ENCODE measurements at regions not wholly inside any gene's neighbourhood (a gene's known extent, or its start where the extent isn't known, plus 50 kb on each side); places are given as distances from the start of the nearest gene placed in this dataset.

GRCh38 chr21:28253961-28254360, 738.7 kb downstream of the LTN1 start:
- H3K4me3 ChIP-seq (ENCODE audit: low read depth, low read length) = no peak overlapping the region
- TF ChIP-seq CTCF (IDR thresholded peaks at IDR 0.05; ENCODE audit: low read depth, low read length, missing control alignments) = no peak
- DNase-seq (ENCODE audit: low read depth) = no peak
- in situ Hi-C loops (cut with HindIII; ENCODE audit: low sequenced_read_pairs) = no loop called here

- in situ Hi-C loops (cut with HindIII; ENCODE audit: low sequenced_read_pairs) = no loop called here
- no peak for TF ChIP-seq CTCF (IDR thresholded peaks at IDR 0.05; ENCODE audit: low read depth, low read length, missing control alignments)
- peak; percentile 52 for DNase-seq (ENCODE audit: low read depth)
- no peak overlapping the region for H3K4me3 ChIP-seq (ENCODE audit: low read depth, low read length)
These were observed 739.3 kb downstream of the LTN1 start for GRCh38 chr21:28253338-28253737.

- no peak for TF ChIP-seq CTCF (IDR thresholded peaks at IDR 0.05; ENCODE audit: low read depth, low read length, missing control alignments)
- DNase-seq (ENCODE audit: low read depth) = no peak
- in situ Hi-C loops (cut with HindIII; ENCODE audit: low sequenced_read_pairs) = no loop called here
- H3K4me3 ChIP-seq (ENCODE audit: low read depth, low read length) = no peak overlapping the region
These were observed 739.7 kb downstream of the LTN1 start for GRCh38 chr21:28252928-28253327.

DNA sequence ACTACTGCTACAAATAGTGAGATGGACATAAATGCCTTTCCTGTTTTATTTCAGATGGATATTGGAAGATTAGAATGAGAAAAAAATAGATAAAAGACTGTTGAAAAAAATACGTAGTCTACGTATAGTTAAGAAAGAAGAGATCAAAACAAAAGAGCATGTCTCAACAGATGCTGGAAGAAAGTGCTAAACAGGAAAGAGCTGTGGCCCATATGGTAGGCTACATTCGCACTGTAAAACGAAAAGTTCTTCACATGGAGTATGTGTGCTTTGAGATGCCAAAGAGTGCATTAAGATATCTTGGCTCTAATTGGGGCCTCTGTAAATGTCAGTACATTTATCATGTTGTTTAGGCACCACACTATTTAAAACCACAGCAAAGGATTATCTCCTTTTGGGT, 741.7 kb downstream of the LTN1 start:
- no peak overlapping the region for H3K4me3 ChIP-seq (ENCODE audit: low read depth, low read length)
- no peak for TF ChIP-seq CTCF (IDR thresholded peaks at IDR 0.05; ENCODE audit: low read depth, low read length, missing control alignments)
- no peak for DNase-seq (ENCODE audit: low read depth)
- in situ Hi-C loops (cut with HindIII; ENCODE audit: low sequenced_read_pairs) = no loop called here

- no peak overlapping the region for H3K4me3 ChIP-seq (ENCODE audit: low read depth, low read length)
- no peak for TF ChIP-seq CTCF (IDR thresholded peaks at IDR 0.05; ENCODE audit: low read depth, low read length, missing control alignments)
- in situ Hi-C loops (cut with HindIII; ENCODE audit: low sequenced_read_pairs) = no loop called here
- no peak for DNase-seq (ENCODE audit: low read depth)
These were observed 745.1 kb downstream of the LTN1 start for GRCh38 chr21:28247454-28248020.

DNA sequence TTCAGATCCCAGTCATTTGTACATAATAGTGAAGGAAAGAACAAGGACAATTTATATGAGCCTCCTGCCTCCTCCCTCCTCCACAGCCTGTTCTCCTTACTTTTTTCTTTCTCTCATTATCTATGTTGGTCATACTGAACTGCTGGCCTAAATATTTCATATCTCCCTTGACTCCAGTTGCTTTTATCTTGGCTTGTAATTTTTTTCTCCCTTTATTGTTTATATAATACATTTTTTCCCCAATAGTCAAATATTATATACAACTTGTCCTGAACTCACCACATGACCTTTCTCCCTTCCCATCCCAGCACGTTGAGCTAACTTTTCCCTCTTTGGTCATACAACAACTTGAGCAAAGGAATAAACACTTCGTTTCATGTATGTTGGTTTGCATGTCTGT, 752.1 kb downstream of the LTN1 start:
- no peak for DNase-seq (ENCODE audit: low read depth)
- in situ Hi-C loops (cut with HindIII; ENCODE audit: low sequenced_read_pairs) = no loop called here
- no peak overlapping the region for H3K4me3 ChIP-seq (ENCODE audit: low read depth, low read length)
- TF ChIP-seq CTCF (IDR thresholded peaks at IDR 0.05; ENCODE audit: low read depth, low read length, missing control alignments) = no peak

- no peak for DNase-seq (ENCODE audit: low read depth)
- no peak for TF ChIP-seq CTCF (IDR thresholded peaks at IDR 0.05; ENCODE audit: low read depth, low read length, missing control alignments)
- H3K4me3 ChIP-seq (ENCODE audit: low read depth, low read length) = no peak overlapping the region
- in situ Hi-C loops (cut with HindIII; ENCODE audit: low sequenced_read_pairs) = no loop called here
These were observed 753.3 kb downstream of the LTN1 start for GRCh38 chr21:28239340-28239739.

Measured in astrocyte of the cerebellum (primary cell).